CD4-positive, alpha-beta T cell (primary cell): ENCODE measurements at regions not wholly inside any gene's neighbourhood (a gene's known extent, or its start where the extent isn't known, plus 50 kb on each side); places are given as distances from the start of the nearest gene placed in this dataset.

Source experiments
- ATAC-seq: fragments of 200-7000 bp; cut with Tn5 transposase; one replicate; pipeline ENCODE4 v1.10.0; 2022; ENCODE audit warnings: mild to moderate bottlenecking; ENCODE audit not compliant: poor library complexity
- CTCF ChIA-PET: fragments of 350-600 bp; sonication (Branson Sonifier 250); formaldehyde crosslinking; loops from one replicate; lab custom pipeline; 2021; ENCODE audit warnings: antibody characterized with exemption, inconsistent platforms; lab: Charles Lee
- POLR2A ChIA-PET: fragments of 350-600 bp; sonication (Branson Sonifier 250); formaldehyde crosslinking; loops from one replicate; lab custom pipeline; 2021; ENCODE audit warnings: antibody characterized with exemption, inconsistent platforms; lab: Charles Lee
- DNase-seq, 14 experiments: peaks; one replicate each; pipeline ENCODE4 v3.0.0-alpha.2; 2013 to 2020; ENCODE audit warnings: mixed read lengths in 2 of 14
- H3K27ac ChIP-seq, 2 donors: one replicate each; pipeline versions ENCODE4 v1.5.1 to v1.7.0; 2013; ENCODE audit warnings: low read length in 2 of 2, low read depth in 1 of 2, mild to moderate bottlenecking in 1 of 2
- H3K27me3 ChIP-seq, 2 experiments: 1 replicate in 1 of 2; 2 replicates in 1 of 2; pipeline versions ENCODE4 v1.6.1 to v1.7.0; 2013; ENCODE audit warnings: low read length in 2 of 2, control low read depth in 1 of 2, mild to moderate bottlenecking in 1 of 2, moderate library complexity in 1 of 2; ENCODE audit not compliant: insufficient read depth in 2 of 2, control insufficient read depth in 1 of 2
- H3K36me3 ChIP-seq: one replicate; pipeline ENCODE4 v1.6.1; 2013; ENCODE audit warnings: low read length, control low read depth; ENCODE audit not compliant: insufficient read depth
- H3K4me1 ChIP-seq: one replicate; pipeline ENCODE4 v1.6.1; 2013; ENCODE audit warnings: low read length, control low read depth; ENCODE audit not compliant: insufficient read depth
- H3K4me3 ChIP-seq: one replicate; pipeline ENCODE4 v1.5.1; 2013; ENCODE audit warnings: mild to moderate bottlenecking, low read length, moderate library complexity
- H3K9me3 ChIP-seq, 2 experiments: 1 replicate in 1 of 2; 2 replicates in 1 of 2; pipeline versions ENCODE4 v1.6.1 to v1.7.0; 2013; ENCODE audit warnings: low read length in 2 of 2, mild to moderate bottlenecking in 2 of 2, control low read depth in 1 of 2, moderate library complexity in 1 of 2; ENCODE audit not compliant: control insufficient read depth in 1 of 2, insufficient read depth in 1 of 2
- H3K27ac Mint-ChIP-seq: one replicate; pipeline ENCODE4 v1.8.0; 2020; ENCODE audit warnings: mixed read lengths
- H3K27me3 Mint-ChIP-seq: one replicate; pipeline ENCODE4 v1.8.0; 2021; ENCODE audit warnings: mixed read lengths
- H3K36me3 Mint-ChIP-seq: one replicate; pipeline ENCODE4 v1.8.0; 2021; ENCODE audit warnings: low read depth, mixed read lengths
- H3K4me1 Mint-ChIP-seq: one replicate; pipeline ENCODE4 v1.8.0; 2021; ENCODE audit warnings: low read depth, mixed read lengths
- H3K4me3 Mint-ChIP-seq: one replicate; pipeline ENCODE4 v1.8.0; 2020; ENCODE audit warnings: mild to moderate bottlenecking, mixed read lengths
- H3K9me3 Mint-ChIP-seq: one replicate; pipeline ENCODE4 v1.8.0; 2020; ENCODE audit warnings: mixed read lengths
- CTCF ChIP-seq: fragments of 200-600 bp; IDR thresholded peaks from one replicate; pipeline ENCODE4 v1.8.0; 2022; ENCODE audit warnings: antibody characterized with exemption, mild to moderate bottlenecking
- intact Hi-C, 2 experiments: fragments of 100-400 bp; cut with DNase I in 1 of 2; cut with micrococcal nuclease in 1 of 2; formaldehyde crosslinking; loops; one replicate each; pipeline versions ENCODE4 v1.15.1 to v1.9.0; 2023 to 2025; cut with DNase I, micrococcal nuclease

- DNase-seq = no peak
- no peak for TF ChIP-seq CTCF
- POLR2A ChIA-PET = no interaction called here
- Mint-ChIP-seq H3K9me3 (peaks cover 8% of the 10 kb centered on the region), H3K4me1 (no peaks in the 10 kb centered on the region), H3K27me3 (no peaks in the 10 kb centered on the region), H3K27ac (no peak overlapping the region), H3K4me3 (no peak overlapping the region), H3K36me3 (no peaks in the 10 kb centered on the region)
- Histone ChIP-seq H3K9me3 (peaks cover 4 to 5% of the 10 kb centered on the region in 2 experiments), H3K27ac (no peak overlapping the region), H3K4me1 (no peaks in the 10 kb centered on the region), H3K4me3 (no peak overlapping the region), H3K36me3 (no peaks in the 10 kb centered on the region), H3K27me3 (no peaks in the 10 kb centered on the region)
- ATAC-seq = no peak
- CTCF ChIA-PET = interaction anchor here (0.7 to 1.4 kb wide), 2 partner anchors 17 to 71 kb away, joined by 3 to 4 read pairs; no protein-coding TSS in a partner anchor
- intact Hi-C loops = no loop called here
Measured at GRCh38 chr5:23089286-23089685, 236.1 kb upstream of the CDH12 start.

- Histone ChIP-seq H3K27ac (no peak overlapping the region), H3K36me3 (no peaks in the 10 kb centered on the region), H3K9me3 (peaks cover 1 to 4% of the 10 kb centered on the region in 2 experiments), H3K4me3 (no peak overlapping the region), H3K27me3 (no peaks in the 10 kb centered on the region), H3K4me1 (no peaks in the 10 kb centered on the region)
- DNase-seq (no peak), ATAC-seq (no peak)
- H3K27me3 Mint-ChIP-seq = no peaks in the 10 kb centered on the region
- TF ChIP-seq CTCF = no peak
- H3K27ac Mint-ChIP-seq = no peak overlapping the region
- intact Hi-C loops = no loop called here
- no peaks in the 10 kb centered on the region for H3K36me3 Mint-ChIP-seq
- H3K9me3 Mint-ChIP-seq = peaks cover 8% of the 10 kb centered on the region
- POLR2A ChIA-PET = no interaction called here
- no peak overlapping the region for H3K4me3 Mint-ChIP-seq
- CTCF ChIA-PET = no interaction called here
- no peaks in the 10 kb centered on the region for H3K4me1 Mint-ChIP-seq
Measured at GRCh38 chr5:23084815-23085214, 231.7 kb upstream of the CDH12 start.

- H3K27me3 ChIP-seq = no peaks in the 10 kb centered on the region
- ChIA-PET CTCF (no interaction called here), POLR2A (no interaction called here)
- no peak for DNase-seq
- Mint-ChIP-seq H3K36me3 (no peaks in the 10 kb centered on the region), H3K9me3 (no peaks in the 10 kb centered on the region), H3K4me3 (no peak overlapping the region), H3K27ac (no peak overlapping the region), H3K27me3 (no peaks in the 10 kb centered on the region), H3K4me1 (no peaks in the 10 kb centered on the region)
- H3K4me1 ChIP-seq = no peaks in the 10 kb centered on the region
- TF ChIP-seq CTCF = no peak
- no peak overlapping the region for H3K4me3 ChIP-seq
- no peak overlapping the region for H3K27ac ChIP-seq
- peaks cover 0 to 5% of the 10 kb centered on the region in 2 experiments for H3K9me3 ChIP-seq
- intact Hi-C loops = no loop called here
- ATAC-seq = no peak
- H3K36me3 ChIP-seq = no peaks in the 10 kb centered on the region
Measured at GRCh38 chr5:23072179-23072578, 219.0 kb upstream of the CDH12 start.
